HG02943 (cell line): ENCODE measurements at regions not wholly inside any gene's neighbourhood (a gene's known extent, or its start where the extent isn't known, plus 50 kb on each side); places are given as distances from the start of the nearest gene placed in this dataset.
"Not testable (repeated sequence)": the region's sequence is repeated elsewhere in the genome, so short reads cannot be mapped to it uniquely, and the experiment has no call there.

ENCODE experiments used
- ATAC-seq: cut with Tn5 transposase; IDR thresholded peaks from one replicate; pipeline ENCODE4 v1.9.1; 2021; ENCODE audit warnings: mild to moderate bottlenecking, low read depth, moderate library complexity; ENCODE audit not compliant: unreplicated experiment

DNA sequence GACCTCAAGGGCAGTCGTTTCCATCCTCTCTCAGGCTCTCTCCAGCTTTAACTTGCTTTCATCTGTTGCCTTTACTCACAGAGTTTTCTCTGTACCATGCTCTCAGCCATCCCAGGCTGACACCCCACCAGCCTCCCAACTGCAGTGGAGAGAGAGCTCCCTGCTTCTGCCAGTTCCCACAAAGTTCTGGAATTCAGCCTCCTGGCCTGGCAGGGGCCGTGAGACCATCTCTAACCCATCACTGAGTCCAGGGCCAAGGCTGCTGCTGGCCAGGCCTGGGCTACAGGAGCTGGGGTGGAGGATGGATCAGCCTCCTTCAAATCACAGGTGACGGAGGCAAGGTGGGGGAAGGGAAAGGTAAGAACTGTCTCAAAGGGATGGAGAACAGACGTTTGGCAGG is 314.9 kb downstream of the ADGRD1 start:
- ATAC-seq = not testable (repeated sequence)

DNA sequence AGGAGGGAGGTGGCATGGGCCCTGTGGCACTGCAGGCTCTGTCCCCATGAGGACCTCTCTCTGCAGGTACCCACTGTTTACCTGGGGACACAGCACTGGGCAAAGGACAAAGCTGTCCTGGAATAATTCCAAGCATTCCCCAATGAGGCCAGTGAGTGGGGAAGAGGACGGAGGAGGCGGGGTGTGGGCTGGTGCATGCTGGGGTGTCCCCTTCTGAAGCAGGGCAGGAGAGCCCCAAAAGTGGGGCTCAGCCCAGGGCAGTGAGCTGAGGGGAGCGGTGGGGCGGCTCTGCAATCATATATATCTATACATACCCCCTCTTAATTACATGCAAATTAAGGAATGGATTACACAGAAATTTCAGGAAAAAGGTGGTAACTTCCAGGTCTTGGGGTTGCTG is 315.8 kb downstream of the ADGRD1 start:
- no peak for ATAC-seq

GRCh38 chr12:131269977-131270376 is 316.3 kb downstream of the ADGRD1 start:
- not testable (repeated sequence) for ATAC-seq

DNA sequence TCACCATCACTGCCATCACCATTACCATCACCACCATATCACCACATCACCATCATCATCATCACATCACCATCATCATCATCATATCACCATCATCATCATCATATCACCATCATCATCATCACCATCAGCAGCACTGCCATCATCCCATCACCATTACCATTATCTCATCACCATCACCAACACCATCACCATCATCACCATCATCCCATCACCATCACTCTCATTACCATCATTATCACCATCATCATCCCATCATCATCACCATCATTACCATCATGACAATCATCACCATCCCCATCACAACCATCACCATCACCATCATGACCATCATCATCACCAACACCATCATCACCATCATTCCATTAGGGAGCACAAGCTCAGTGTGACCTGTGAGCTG is 318.0 kb downstream of the ADGRD1 start:
- no peak for ATAC-seq

- ATAC-seq = not testable (repeated sequence)
Observed at GRCh38 chr12:131272283-131272814, 318.6 kb downstream of the ADGRD1 start.

- no peak for ATAC-seq
Observed at GRCh38 chr12:131273291-131273845, 319.7 kb downstream of the ADGRD1 start.

GRCh38 chr12:131274061-131274460 is 320.4 kb downstream of the ADGRD1 start:
- ATAC-seq = no peak

GRCh38 chr12:131274906-131275305 is 321.2 kb downstream of the ADGRD1 start:
- no peak for ATAC-seq

GRCh38 chr12:131275824-131276223 is 322.1 kb downstream of the ADGRD1 start:
- no peak for ATAC-seq

- ATAC-seq = no peak
Observed at GRCh38 chr12:131276501-131277185, 322.9 kb downstream of the ADGRD1 start.

DNA sequence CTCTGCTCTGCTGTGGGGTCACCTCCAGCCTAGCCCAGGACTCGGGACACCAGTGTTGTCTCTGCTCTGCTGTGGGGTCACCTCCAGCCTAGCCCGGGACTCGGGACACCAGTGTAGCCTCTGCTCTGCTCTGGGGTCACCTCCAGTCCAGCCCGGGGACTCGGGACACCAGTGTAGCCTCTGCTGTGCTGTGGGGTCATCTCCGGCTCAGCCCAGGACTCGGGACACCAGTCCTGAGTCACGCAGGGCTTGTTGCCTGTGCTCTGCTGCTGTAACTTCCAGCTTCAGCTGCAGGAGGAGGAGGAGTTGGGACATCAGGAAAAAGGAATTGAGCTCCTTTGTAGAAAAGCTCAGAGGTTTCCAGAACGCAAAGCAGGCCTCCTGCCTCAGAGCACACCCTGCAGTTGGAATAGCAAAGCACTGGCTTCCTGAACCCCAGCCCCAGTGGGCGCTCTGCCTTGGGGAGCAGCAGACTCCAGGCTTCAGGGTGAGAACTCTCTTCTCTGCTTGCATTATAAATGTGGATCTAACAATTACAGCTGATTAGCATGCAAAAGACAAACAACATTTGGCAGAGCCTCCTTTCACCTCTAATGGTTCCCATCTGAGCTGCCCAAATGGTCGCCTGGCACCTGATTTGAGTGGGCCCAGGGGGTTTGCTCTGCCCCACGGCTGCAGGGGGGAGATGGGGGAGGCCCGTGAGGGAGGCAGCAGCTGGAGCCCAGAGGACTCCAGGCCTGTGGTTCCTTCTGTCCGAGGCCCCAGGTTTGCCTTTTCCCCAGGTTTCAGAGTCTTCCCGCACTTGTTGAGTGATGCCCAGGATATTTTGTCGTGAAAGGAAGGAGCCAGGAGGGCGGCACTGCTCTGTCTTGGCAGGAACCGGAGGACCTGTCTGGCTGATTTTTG is 323.7 kb downstream of the ADGRD1 start:
- ATAC-seq = not testable (repeated sequence)

- not testable (repeated sequence) for ATAC-seq
Observed at GRCh38 chr12:131278451-131279115, 324.9 kb downstream of the ADGRD1 start.

GRCh38 chr12:131279281-131279921 is 325.7 kb downstream of the ADGRD1 start:
- ATAC-seq = no peak

DNA sequence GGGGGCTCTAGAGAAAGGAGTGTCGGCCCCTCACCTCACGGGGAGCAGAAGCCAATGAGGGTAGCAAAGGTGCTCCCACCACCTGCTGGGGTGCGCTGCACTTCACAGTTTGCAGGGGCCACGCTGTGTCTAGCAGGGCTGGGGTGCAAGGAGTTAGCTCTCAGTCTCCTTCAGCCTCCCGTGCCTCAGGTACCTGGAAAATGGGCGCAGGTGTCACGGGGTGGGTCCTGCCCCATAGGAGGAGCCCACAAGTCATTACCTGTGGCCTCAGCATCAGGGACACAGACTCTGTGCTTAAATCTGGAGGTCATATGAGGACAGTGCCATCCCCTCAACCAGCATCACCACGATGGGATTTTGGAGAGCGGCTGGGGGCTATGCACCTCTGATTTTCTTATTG is 326.7 kb downstream of the ADGRD1 start:
- ATAC-seq = no peak

GRCh38 chr12:131281016-131281415 is 327.3 kb downstream of the ADGRD1 start:
- ATAC-seq = no peak

DNA sequence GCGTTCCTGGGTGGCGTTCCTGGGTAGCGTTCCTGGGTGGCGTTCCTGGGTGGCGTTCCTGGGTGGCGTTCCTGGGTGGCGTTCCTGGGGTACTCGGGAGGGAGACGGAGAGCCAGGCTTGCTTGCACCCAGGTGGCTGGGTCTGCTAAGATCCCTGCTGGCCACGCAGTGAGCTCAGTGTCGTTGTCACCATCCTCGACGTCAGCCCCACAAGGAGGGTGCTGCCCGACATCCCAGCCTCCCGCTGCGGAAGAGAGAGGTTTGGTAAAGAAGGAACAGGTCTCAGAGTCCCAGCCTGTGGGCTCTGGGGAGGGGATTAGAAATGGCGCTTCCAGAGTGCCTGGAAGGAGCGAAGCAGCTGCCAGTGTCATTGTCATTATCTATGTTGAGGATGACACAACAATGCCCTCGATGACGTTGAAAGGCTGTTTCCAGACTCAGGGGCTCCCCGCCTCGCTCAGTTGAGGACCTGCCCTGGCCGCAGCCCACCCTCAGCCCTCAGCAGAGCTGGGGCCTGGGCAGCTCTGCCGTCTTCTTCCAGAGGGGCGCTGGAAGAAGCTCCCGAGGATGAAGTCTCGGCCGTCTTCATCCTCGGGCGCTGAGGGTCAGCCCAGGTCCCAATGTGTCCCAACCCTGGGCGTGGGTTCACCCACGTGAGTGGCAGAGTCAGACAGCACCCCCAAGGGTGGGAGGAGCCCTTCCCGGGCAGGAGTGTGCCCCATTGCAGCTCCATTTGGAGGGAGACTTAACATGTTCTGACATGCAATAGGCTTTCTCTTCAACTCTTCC is 328.8 kb downstream of the ADGRD1 start:
- ATAC-seq = no peak

GRCh38 chr12:131283191-131283861 is 329.6 kb downstream of the ADGRD1 start:
- ATAC-seq = no peak

GRCh38 chr12:131283862-131284825 is 330.4 kb downstream of the ADGRD1 start:
- ATAC-seq = not testable (repeated sequence)
